Lower lobe of right lung (tissue), 2 donors: ENCODE measurements at regions not wholly inside any gene's neighbourhood (a gene's known extent, or its start where the extent isn't known, plus 50 kb on each side); places are given as distances from the start of the nearest gene placed in this dataset.

Source experiments
- ATAC-seq, 2 donors: fragments of 200-7000 bp; cut with Tn5 transposase; one replicate each; pipeline ENCODE4 v1.9.1; 2020 to 2022; ENCODE audit warnings: mild to moderate bottlenecking in 2 of 2, moderate library complexity in 2 of 2
- DNase-seq: peaks from one replicate; pipeline ENCODE4 v3.0.0-alpha.2; 2020
- H3K27ac ChIP-seq: fragments of 200-600 bp; one replicate; pipeline ENCODE4 v1.8.0; 2022
- H3K27me3 ChIP-seq: fragments of 200-600 bp; one replicate; pipeline ENCODE4 v1.8.0; 2022; ENCODE audit warnings: low read depth
- H3K36me3 ChIP-seq: fragments of 200-600 bp; one replicate; pipeline ENCODE4 v1.8.0; 2022; ENCODE audit warnings: mild to moderate bottlenecking
- H3K4me1 ChIP-seq: fragments of 200-600 bp; one replicate; pipeline ENCODE4 v1.8.0; 2022
- H3K4me3 ChIP-seq: fragments of 200-600 bp; one replicate; pipeline ENCODE4 v1.8.0; 2022; ENCODE audit warnings: mild to moderate bottlenecking
- H3K9me3 ChIP-seq: fragments of 200-600 bp; one replicate; pipeline ENCODE4 v1.8.0; 2022
- CTCF ChIP-seq: fragments of 200-600 bp; IDR thresholded peaks from one replicate; pipeline ENCODE4 v1.8.0; 2022; ENCODE audit warnings: antibody characterized with exemption, mild to moderate bottlenecking
- intact Hi-C: fragments of 100-400 bp; cut with DNase I; formaldehyde crosslinking; loops from one replicate; pipeline ENCODE4 v1.11.0; 2022
- donor health status: DM: no; HTN: yes; CAD: no; lungs with severe emphysema.

DNA sequence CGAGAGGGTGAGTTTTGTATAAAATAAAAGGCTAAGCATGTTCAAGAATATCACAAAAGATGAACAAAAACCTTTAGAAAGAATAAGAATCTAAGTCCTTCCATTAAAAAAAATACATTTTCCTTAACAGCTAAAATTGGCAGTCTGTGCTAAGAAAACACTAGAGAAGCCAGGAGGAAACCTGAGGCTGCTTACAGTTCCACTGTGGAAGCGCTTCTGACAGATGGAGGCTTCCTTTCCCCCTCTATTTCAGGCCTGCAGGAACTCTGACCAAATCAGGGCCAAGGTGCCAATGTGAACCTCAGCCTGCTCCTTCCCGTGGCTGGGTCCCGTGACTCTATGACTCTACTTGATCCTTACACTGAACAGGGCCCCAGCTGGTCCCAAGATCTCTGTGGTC lies 108.1 kb upstream of the ARHGAP28 start:
- no peak for TF ChIP-seq CTCF
- H3K9me3 ChIP-seq, result no peaks in the 10 kb centered on the region
- H3K27me3 ChIP-seq, result no peaks in the 10 kb centered on the region
- intact Hi-C loops, result no loop called here
- no peak overlapping the region for H3K4me3 ChIP-seq
- DNase-seq (no peak), ATAC-seq (no peak)
- no peaks in the 10 kb centered on the region for H3K36me3 ChIP-seq
- H3K4me1 ChIP-seq, result peaks cover 18% of the 10 kb centered on the region
- H3K27ac ChIP-seq, result no peak overlapping the region

DNA sequence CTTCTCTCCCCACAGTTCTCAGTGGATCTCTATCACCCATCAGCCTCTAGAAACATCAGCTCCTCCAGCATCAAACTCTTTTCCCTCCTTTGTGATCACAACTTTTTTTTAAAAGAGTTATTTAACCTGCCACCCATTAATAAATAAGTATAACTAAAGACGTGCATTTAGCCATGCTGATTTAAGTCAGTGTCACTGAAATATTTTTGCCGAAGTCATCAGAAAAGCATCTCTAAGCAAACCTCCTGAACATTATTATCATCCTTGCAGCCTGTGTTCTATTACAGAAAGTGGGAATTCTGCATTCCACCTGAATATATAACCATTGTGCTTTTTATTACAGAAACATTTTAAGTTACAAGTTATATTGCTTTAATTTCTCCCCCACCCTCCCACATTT lies 106.2 kb upstream of the ARHGAP28 start:
- no peak for TF ChIP-seq CTCF
- Histone ChIP-seq H3K36me3 (no peaks in the 10 kb centered on the region), H3K27ac (no peak overlapping the region), H3K4me1 (peaks cover 25% of the 10 kb centered on the region), H3K9me3 (no peaks in the 10 kb centered on the region), H3K4me3 (no peak overlapping the region), H3K27me3 (no peaks in the 10 kb centered on the region)
- no peak for DNase-seq
- intact Hi-C loops, result no loop called here
- no peak for ATAC-seq

GRCh38 chr18:6624271-6624660 lies 105.2 kb upstream of the ARHGAP28 start:
- intact Hi-C loops, result no loop called here
- DNase-seq (no peak), ATAC-seq (peak in 1 of 2 donors; percentile 42)
- peaks cover 25% of the 10 kb centered on the region for H3K4me1 ChIP-seq
- no peaks in the 10 kb centered on the region for H3K27me3 ChIP-seq
- no peak overlapping the region for H3K4me3 ChIP-seq
- H3K9me3 ChIP-seq, result no peaks in the 10 kb centered on the region
- no peaks in the 10 kb centered on the region for H3K36me3 ChIP-seq
- TF ChIP-seq CTCF, result no peak
- H3K27ac ChIP-seq, result no peak overlapping the region

GRCh38 chr18:6624661-6625311 lies 104.7 kb upstream of the ARHGAP28 start:
- no peak for ATAC-seq
- H3K27ac ChIP-seq, result peak overlapping the region; percentile 20
- intact Hi-C loops, result no loop called here
- DNase-seq, result no peak
- H3K9me3 ChIP-seq, result no peaks in the 10 kb centered on the region
- no peak overlapping the region for H3K4me3 ChIP-seq
- H3K27me3 ChIP-seq, result no peaks in the 10 kb centered on the region
- no peak for TF ChIP-seq CTCF
- H3K4me1 ChIP-seq, result peaks cover 25% of the 10 kb centered on the region
- no peaks in the 10 kb centered on the region for H3K36me3 ChIP-seq

GRCh38 chr18:6625481-6625880 lies 104.0 kb upstream of the ARHGAP28 start:
- H3K27ac ChIP-seq, result peak overlapping the region; percentile 20

More at GRCh38 chr18:6625481-6625880, 104.0 kb upstream of the ARHGAP28 start:
- intact Hi-C loops, result no loop called here
- H3K9me3 ChIP-seq, result no peaks in the 10 kb centered on the region
- H3K27me3 ChIP-seq, result no peaks in the 10 kb centered on the region
- ATAC-seq (no peak), DNase-seq (no peak)
- TF ChIP-seq CTCF, result no peak
- no peak overlapping the region for H3K4me3 ChIP-seq
- H3K36me3 ChIP-seq, result no peaks in the 10 kb centered on the region
- peaks cover 25% of the 10 kb centered on the region for H3K4me1 ChIP-seq
